ENCODE measurements at regions not wholly inside any gene's neighbourhood (a gene's known extent, or its start where the extent isn't known, plus 50 kb on each side); places are given as distances from the start of the nearest gene placed in this dataset.

DNA sequence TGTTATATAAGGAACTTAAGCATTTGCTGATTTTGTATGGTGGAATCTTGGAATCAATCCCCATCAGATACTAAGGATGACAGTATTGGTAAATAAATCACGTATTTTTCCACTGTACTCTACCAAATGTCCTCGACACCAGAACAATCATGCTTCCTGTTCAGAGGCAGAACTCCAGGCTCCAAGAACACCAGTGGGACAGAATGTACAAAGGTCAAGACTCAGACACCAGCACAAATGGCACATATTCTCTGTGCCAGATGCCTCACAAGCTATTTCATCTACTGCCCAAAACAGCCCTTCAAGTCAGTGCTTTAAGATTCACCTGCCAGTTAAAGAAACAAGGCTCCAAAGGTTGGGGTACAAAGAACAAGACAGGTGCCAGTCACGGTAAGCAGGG, 420.5 kb downstream of the STK39 start:
- H3K27me3 ChIP-seq (replicated peaks in 1 of 2; ENCODE audit: control insufficient read depth in 2 of 2, extremely low read depth in 1 of 2, insufficient read depth in 2 of 2, low read length in 1 of 2): peaks cover 0 to 6% of the 10 kb centered on the region in 2 experiments
- H3K9me3 Mint-ChIP-seq: no peaks in the 10 kb centered on the region
- 50% methylated on average over 1 of the region's 3 CpGs for WGBS (ENCODE audit: insufficient coverage)
- no peaks in the 10 kb centered on the region for H3K4me1 Mint-ChIP-seq
- POLR2A ChIA-PET: no interaction called here
- H3K36me3 ChIP-seq (ENCODE audit: control insufficient read depth in 2 of 2, extremely low read depth in 1 of 2, insufficient read depth in 1 of 2, low read length in 1 of 2): no peaks in the 10 kb centered on the region
- no peaks in the 10 kb centered on the region for H3K36me3 Mint-ChIP-seq
- H3K9me3 ChIP-seq: no peaks in the 10 kb centered on the region
- H3K27ac ChIP-seq (ENCODE audit: low read length): no peak overlapping the region
- H3K4me3 Mint-ChIP-seq: no peak overlapping the region
- H3K27me3 Mint-ChIP-seq: peaks cover 8 to 20% of the 10 kb centered on the region in 2 donors
- H3K4me1 ChIP-seq (ENCODE audit: control insufficient read depth in 1 of 2, extremely low read depth in 1 of 2, insufficient read depth in 2 of 2, low read length in 2 of 2): no peaks in the 10 kb centered on the region
- DNase-seq (no peak), ATAC-seq (replicated peaks in 1 of 4) (no peak)
- CTCF ChIA-PET: no interaction called here
- no peak overlapping the region for H3K27ac Mint-ChIP-seq
- no peak overlapping the region for H3K4me3 ChIP-seq (ENCODE audit: control insufficient read depth in 1 of 2, extremely low read depth in 1 of 2, low read length in 1 of 2)

DNA sequence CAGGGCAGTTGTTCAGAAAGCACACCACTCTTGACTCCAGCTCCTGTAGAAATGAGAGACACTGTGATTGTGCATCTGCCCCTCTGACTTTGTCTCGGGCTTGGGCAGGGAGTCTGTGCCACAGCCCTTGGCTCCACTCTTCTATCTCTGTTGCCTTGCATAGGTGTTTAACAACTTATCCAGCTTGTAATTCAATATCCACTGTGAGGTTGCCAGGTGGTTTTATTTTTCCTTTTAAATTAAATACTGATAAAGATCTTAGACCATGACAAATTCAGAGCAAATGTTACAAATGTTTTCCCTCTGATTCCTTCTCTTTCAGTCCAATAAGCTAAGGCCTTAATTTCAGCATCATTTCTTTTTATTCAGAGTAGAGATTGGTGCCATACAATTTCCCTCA, 421.7 kb downstream of the STK39 start:
- H3K36me3 ChIP-seq (ENCODE audit: control insufficient read depth in 2 of 2, extremely low read depth in 1 of 2, insufficient read depth in 1 of 2, low read length in 1 of 2): no peaks in the 10 kb centered on the region
- H3K4me1 Mint-ChIP-seq: no peaks in the 10 kb centered on the region
- no peak for ATAC-seq (replicated peaks in 1 of 4)
- H3K4me3 ChIP-seq (ENCODE audit: control insufficient read depth in 1 of 2, extremely low read depth in 1 of 2, low read length in 1 of 2): no peak overlapping the region
- peaks cover 5 to 12% of the 10 kb centered on the region in 2 donors for H3K27me3 Mint-ChIP-seq
- H3K9me3 ChIP-seq: no peaks in the 10 kb centered on the region
- peaks cover 0 to 6% of the 10 kb centered on the region in 2 experiments for H3K27me3 ChIP-seq (replicated peaks in 1 of 2; ENCODE audit: control insufficient read depth in 2 of 2, extremely low read depth in 1 of 2, insufficient read depth in 2 of 2, low read length in 1 of 2)
- H3K27ac Mint-ChIP-seq: no peak overlapping the region
- no peaks in the 10 kb centered on the region for H3K4me1 ChIP-seq (ENCODE audit: control insufficient read depth in 1 of 2, extremely low read depth in 1 of 2, insufficient read depth in 2 of 2, low read length in 2 of 2)
- no peak overlapping the region for H3K4me3 Mint-ChIP-seq
- ChIA-PET CTCF (no interaction called here), POLR2A (no interaction called here)
- no peak overlapping the region for H3K27ac ChIP-seq (ENCODE audit: low read length)
- no peak for DNase-seq
- no CpG with 5 or more reads among the region's 1 CpG for WGBS (ENCODE audit: insufficient coverage)
- no peaks in the 10 kb centered on the region for H3K36me3 Mint-ChIP-seq
- H3K9me3 Mint-ChIP-seq: no peaks in the 10 kb centered on the region

GRCh38 chr2:167822690-167823465, 424.5 kb downstream of the STK39 start:
- no peaks in the 10 kb centered on the region for H3K9me3 ChIP-seq
- no peaks in the 10 kb centered on the region for H3K36me3 Mint-ChIP-seq
- H3K27ac Mint-ChIP-seq: no peak overlapping the region
- H3K36me3 ChIP-seq (ENCODE audit: control insufficient read depth in 2 of 2, extremely low read depth in 1 of 2, insufficient read depth in 1 of 2, low read length in 1 of 2): no peaks in the 10 kb centered on the region
- no peaks in the 10 kb centered on the region for H3K4me1 ChIP-seq (ENCODE audit: control insufficient read depth in 1 of 2, extremely low read depth in 1 of 2, insufficient read depth in 2 of 2, low read length in 2 of 2)
- peaks cover 0 to 3% of the 10 kb centered on the region in 2 experiments for H3K27me3 ChIP-seq (replicated peaks in 1 of 2; ENCODE audit: control insufficient read depth in 2 of 2, extremely low read depth in 1 of 2, insufficient read depth in 2 of 2, low read length in 1 of 2)
- peaks cover 3% of the 10 kb centered on the region in 2 donors for H3K27me3 Mint-ChIP-seq
- H3K27ac ChIP-seq (ENCODE audit: low read length): no peak overlapping the region
- POLR2A ChIA-PET: no interaction called here
- CTCF ChIA-PET: no interaction called here
- no CpG with 5 or more reads among the region's 3 CpGs for WGBS (ENCODE audit: insufficient coverage)
- H3K4me1 Mint-ChIP-seq: no peaks in the 10 kb centered on the region
- DNase-seq: no peak
- H3K9me3 Mint-ChIP-seq: no peaks in the 10 kb centered on the region
- no peak overlapping the region for H3K4me3 ChIP-seq (ENCODE audit: control insufficient read depth in 1 of 2, extremely low read depth in 1 of 2, low read length in 1 of 2)
- ATAC-seq (replicated peaks in 1 of 4): no peak
- H3K4me3 Mint-ChIP-seq: no peak overlapping the region

- H3K4me3 Mint-ChIP-seq: no peak overlapping the region
Measured at GRCh38 chr2:167820488-167820887, 426.9 kb downstream of the STK39 start.

GRCh38 chr2:167818521-167818920, 428.9 kb downstream of the STK39 start:
- Histone ChIP-seq H3K9me3 (peaks cover 2% of the 10 kb centered on the region), H3K4me1 (ENCODE audit: control insufficient read depth in 1 of 2, extremely low read depth in 1 of 2, insufficient read depth in 2 of 2, low read length in 2 of 2) (no peaks in the 10 kb centered on the region), H3K36me3 (ENCODE audit: control insufficient read depth in 2 of 2, extremely low read depth in 1 of 2, insufficient read depth in 1 of 2, low read length in 1 of 2) (no peaks in the 10 kb centered on the region), H3K4me3 (ENCODE audit: control insufficient read depth in 1 of 2, extremely low read depth in 1 of 2, low read length in 1 of 2) (no peak overlapping the region), H3K27me3 (replicated peaks in 1 of 2; ENCODE audit: control insufficient read depth in 2 of 2, extremely low read depth in 1 of 2, insufficient read depth in 2 of 2, low read length in 1 of 2) (peaks cover 0 to 3% of the 10 kb centered on the region in 2 experiments), H3K27ac (ENCODE audit: low read length) (no peak overlapping the region)
- no peak for ATAC-seq (replicated peaks in 1 of 4)
- WGBS (ENCODE audit: insufficient coverage): no CpG with 5 or more reads among the region's 11 CpGs
- no peaks in the 10 kb centered on the region for H3K4me1 Mint-ChIP-seq
- no peak for DNase-seq
- ChIA-PET POLR2A (no interaction called here), CTCF (no interaction called here)
- H3K9me3 Mint-ChIP-seq: no peaks in the 10 kb centered on the region
- no peak overlapping the region for H3K4me3 Mint-ChIP-seq
- H3K27me3 Mint-ChIP-seq: peaks cover 7 to 9% of the 10 kb centered on the region in 2 donors
- H3K36me3 Mint-ChIP-seq: no peaks in the 10 kb centered on the region
- H3K27ac Mint-ChIP-seq: no peak overlapping the region

More at GRCh38 chr2:167820488-167820887, 426.9 kb downstream of the STK39 start:
- ChIA-PET POLR2A (no interaction called here), CTCF (interaction anchor here in 1 of 2 donors (0.5 kb wide), 1 partner anchor 77 kb away, joined by 4 read pairs; no protein-coding TSS in a partner anchor)
- Mint-ChIP-seq H3K9me3 (no peaks in the 10 kb centered on the region), H3K36me3 (no peaks in the 10 kb centered on the region), H3K27me3 (peaks cover 3 to 4% of the 10 kb centered on the region in 2 donors), H3K27ac (no peak overlapping the region), H3K4me1 (no peaks in the 10 kb centered on the region)
- no CpG with 5 or more reads among the region's 4 CpGs for WGBS (ENCODE audit: insufficient coverage)
- Histone ChIP-seq H3K4me1 (ENCODE audit: control insufficient read depth in 1 of 2, extremely low read depth in 1 of 2, insufficient read depth in 2 of 2, low read length in 2 of 2) (no peaks in the 10 kb centered on the region), H3K9me3 (peaks cover 2% of the 10 kb centered on the region), H3K27ac (ENCODE audit: low read length) (no peak overlapping the region), H3K4me3 (ENCODE audit: control insufficient read depth in 1 of 2, extremely low read depth in 1 of 2, low read length in 1 of 2) (no peak overlapping the region), H3K27me3 (replicated peaks in 1 of 2; ENCODE audit: control insufficient read depth in 2 of 2, extremely low read depth in 1 of 2, insufficient read depth in 2 of 2, low read length in 1 of 2) (peaks cover 0 to 3% of the 10 kb centered on the region in 2 experiments), H3K36me3 (ENCODE audit: control insufficient read depth in 2 of 2, extremely low read depth in 1 of 2, insufficient read depth in 1 of 2, low read length in 1 of 2) (no peaks in the 10 kb centered on the region)
- DNase-seq (no peak), ATAC-seq (replicated peaks in 1 of 4) (no peak)

- no peak for DNase-seq
- no peak overlapping the region for H3K4me3 Mint-ChIP-seq
- ATAC-seq (replicated peaks in 1 of 4): no peak
- ChIA-PET CTCF (no interaction called here), POLR2A (no interaction called here)
- H3K4me1 Mint-ChIP-seq: no peaks in the 10 kb centered on the region
- Histone ChIP-seq H3K36me3 (ENCODE audit: control insufficient read depth in 2 of 2, extremely low read depth in 1 of 2, insufficient read depth in 1 of 2, low read length in 1 of 2) (no peaks in the 10 kb centered on the region), H3K9me3 (peaks cover 2% of the 10 kb centered on the region), H3K4me1 (ENCODE audit: control insufficient read depth in 1 of 2, extremely low read depth in 1 of 2, insufficient read depth in 2 of 2, low read length in 2 of 2) (no peaks in the 10 kb centered on the region), H3K4me3 (ENCODE audit: control insufficient read depth in 1 of 2, extremely low read depth in 1 of 2, low read length in 1 of 2) (no peak overlapping the region), H3K27ac (ENCODE audit: low read length) (no peak overlapping the region), H3K27me3 (replicated peaks in 1 of 2; ENCODE audit: control insufficient read depth in 2 of 2, extremely low read depth in 1 of 2, insufficient read depth in 2 of 2, low read length in 1 of 2) (peaks cover 0 to 1% of the 10 kb centered on the region in 2 experiments)
- H3K9me3 Mint-ChIP-seq: no peaks in the 10 kb centered on the region
- WGBS (ENCODE audit: insufficient coverage): 40% methylated on average over 4 of the region's 4 CpGs
- no peaks in the 10 kb centered on the region for H3K36me3 Mint-ChIP-seq
- H3K27me3 Mint-ChIP-seq: peaks cover 7 to 11% of the 10 kb centered on the region in 2 donors
- no peak overlapping the region for H3K27ac Mint-ChIP-seq
Measured at GRCh38 chr2:167817908-167818307, 429.5 kb downstream of the STK39 start.

All from T-cell (primary cell).